NCI-H1092 treated with DMSO at 0.1 percent for 48 hours (cell line): ENCODE measurements at regions not wholly inside any gene's neighbourhood (a gene's known extent, or its start where the extent isn't known, plus 50 kb on each side); places are given as distances from the start of the nearest gene placed in this dataset.

Source experiments
- DNase-seq: peaks from one replicate; lab custom pipeline; 2025; lab: John Stamatoyannopoulos, UW

DNA sequence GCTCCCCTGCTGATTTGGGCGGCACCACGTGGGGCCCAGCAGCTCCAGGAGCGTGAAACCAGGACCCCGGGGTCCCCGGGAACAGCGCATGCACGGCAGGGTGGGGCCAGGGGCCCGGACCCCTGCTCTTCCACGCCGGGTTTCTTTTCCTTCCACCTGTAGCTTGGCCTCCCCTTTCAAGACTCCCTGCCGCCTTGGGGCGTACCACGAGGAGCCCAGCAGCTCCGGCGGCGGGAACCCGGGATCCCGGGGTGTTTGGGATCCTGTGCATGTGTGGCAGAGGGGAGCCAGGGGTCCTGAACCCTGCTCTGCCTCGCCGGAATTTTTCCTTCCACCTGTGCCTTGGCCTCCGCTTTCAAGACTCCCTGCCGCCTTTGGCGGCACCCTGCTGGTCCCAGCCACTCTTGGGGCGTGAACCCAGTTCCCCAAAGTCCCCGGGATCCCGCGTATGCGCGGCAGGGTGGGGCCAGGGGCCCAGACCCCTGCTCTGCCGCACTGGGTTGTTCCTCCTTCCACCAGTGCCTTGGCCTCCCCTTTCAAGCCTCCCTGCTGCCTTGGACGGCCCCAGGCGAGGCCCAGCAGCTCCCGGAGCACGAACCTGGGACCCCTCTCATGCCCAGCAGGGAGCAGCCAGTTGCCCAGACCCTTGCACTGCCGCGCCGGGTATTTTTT lies 322.7 kb downstream of the ALG10 start:
- DNase-seq: no peak

- no peak for DNase-seq
Measured at GRCh38 chr12:34345801-34346200, 323.5 kb downstream of the ALG10 start.

GRCh38 chr12:34346372-34347034 lies 324.2 kb downstream of the ALG10 start:
- DNase-seq: no peak

GRCh38 chr12:34347367-34347766 lies 325.1 kb downstream of the ALG10 start:
- no peak for DNase-seq

- no peak for DNase-seq
Measured at GRCh38 chr12:34348064-34348463, 325.8 kb downstream of the ALG10 start.

GRCh38 chr12:34348836-34349672 lies 326.8 kb downstream of the ALG10 start:
- no peak for DNase-seq

DNA sequence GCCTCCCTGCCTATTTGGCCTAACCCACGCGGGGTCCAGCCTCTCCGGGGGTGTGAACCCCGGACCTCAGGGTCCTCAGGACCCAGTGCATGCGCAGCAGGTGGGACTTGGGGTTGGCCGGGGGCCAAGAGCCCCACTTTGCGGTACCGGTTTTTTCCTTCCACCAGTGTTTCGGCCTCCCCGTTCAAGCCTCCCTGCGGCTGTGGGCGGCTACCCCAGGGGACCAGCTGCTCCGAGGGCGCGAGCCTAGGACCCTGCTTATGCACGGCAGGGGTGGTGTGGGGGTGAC lies 327.3 kb downstream of the ALG10 start:
- no peak for DNase-seq

- no peak for DNase-seq
Measured at GRCh38 chr12:34350092-34351041, 328.1 kb downstream of the ALG10 start.

GRCh38 chr12:34352098-34352497 lies 329.8 kb downstream of the ALG10 start:
- DNase-seq: no peak

- DNase-seq: no peak
Measured at GRCh38 chr12:34354239-34355200, 332.2 kb downstream of the ALG10 start.

GRCh38 chr12:34356233-34356987 lies 334.1 kb downstream of the ALG10 start:
- no peak for DNase-seq

DNA sequence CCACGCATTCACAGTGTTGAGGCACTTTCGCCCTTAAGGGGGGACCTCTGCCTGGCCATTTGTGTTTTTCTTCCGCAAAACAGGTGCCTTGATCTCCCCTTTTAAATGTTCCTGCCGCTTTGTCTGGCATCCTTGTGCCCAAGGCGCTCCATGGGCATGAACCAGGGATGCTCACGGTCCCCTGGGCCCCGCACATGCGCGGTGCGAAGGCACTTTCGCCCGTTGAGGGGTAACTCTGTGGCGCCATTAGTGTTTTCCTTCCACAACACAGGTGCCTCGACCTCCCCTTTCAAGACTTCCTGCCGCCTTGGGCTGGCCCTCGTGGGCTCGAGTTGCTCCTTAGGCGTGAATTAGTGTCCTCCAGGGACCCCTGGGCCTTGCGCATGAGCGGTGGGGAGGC lies 335.5 kb downstream of the ALG10 start:
- no peak for DNase-seq

DNA sequence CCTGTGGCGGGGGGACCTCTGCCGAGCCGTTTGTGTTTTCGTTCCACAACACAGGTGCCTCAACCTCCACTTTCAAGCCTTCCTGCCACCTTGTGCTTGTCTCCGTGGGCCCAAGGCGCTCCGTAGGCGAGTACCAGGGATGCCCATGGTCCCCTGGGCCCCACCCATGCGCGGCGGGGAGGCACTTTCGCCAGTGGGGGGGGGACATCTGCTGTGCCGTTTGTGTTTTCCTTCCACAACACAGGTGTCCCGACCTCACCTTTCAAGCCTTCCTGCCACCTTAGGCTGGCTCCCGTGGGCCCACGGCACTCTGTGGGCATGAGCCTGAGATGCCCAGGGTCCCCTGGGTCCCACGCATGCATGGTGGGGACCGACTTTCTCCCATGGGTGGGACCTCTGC lies 335.9 kb downstream of the ALG10 start:
- DNase-seq: no peak

DNA sequence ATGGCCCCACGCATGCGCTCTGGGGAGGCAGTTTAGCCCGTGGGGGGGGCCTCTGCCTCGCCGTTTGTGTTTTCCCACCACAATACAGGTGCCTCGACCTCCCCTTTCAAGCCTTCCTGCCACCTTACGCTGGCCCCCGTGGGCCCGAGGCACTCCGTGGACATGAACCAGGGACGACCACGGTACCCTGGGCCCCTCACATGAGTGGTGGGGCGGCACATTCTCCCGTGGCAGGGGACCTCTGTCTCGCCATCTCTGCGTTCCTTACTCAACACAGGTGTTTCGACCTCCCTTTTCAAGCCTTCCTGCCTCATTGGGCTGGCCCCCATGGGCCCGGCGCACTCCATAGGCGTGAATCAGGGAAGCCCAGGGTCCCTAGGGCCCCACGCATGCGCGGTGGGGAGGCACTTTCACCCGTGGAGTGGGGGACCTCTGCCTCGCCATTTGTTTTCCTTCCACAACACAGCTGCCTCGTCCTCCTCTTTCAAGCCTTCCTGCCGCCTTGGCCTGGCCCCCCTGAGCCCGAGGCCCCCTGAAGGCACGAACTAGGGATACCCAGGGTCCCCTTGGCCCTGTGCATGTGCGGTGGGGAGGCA lies 339.5 kb downstream of the ALG10 start:
- DNase-seq: no peak

DNA sequence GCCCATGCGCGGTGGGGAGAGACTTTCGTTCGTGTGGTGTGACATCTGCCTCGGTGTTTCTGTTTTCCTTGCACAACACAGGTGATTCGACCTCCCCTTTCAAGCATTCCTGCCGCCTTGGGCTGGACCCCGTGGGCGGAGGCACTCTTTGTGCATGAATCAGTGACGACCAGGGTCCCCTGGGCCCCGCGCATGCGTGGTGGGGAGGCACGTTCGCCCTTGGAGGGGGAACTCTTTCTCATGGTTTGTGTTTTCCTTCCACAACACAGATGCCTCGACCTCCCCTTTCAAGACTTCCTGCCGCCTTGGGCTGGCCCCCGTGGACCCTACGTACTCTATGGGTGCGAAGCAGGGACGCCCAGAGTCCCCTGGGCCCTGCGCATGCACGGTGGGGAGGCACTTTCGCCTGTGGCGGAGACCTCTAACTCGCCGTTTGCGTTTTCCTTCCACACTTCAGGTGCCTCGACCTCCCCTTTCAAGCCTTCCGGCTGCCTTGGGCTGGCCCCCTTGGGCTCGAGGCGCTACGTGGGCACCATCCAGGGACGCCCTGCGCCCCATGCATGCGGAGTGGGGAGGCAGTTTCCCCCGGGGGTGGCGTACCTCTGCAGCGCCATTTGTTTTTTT lies 340.9 kb downstream of the ALG10 start:
- no peak for DNase-seq

- DNase-seq: no peak
Measured at GRCh38 chr12:34368079-34368478, 345.8 kb downstream of the ALG10 start.

- DNase-seq: no peak
Measured at GRCh38 chr12:34371050-34371449, 348.8 kb downstream of the ALG10 start.

DNA sequence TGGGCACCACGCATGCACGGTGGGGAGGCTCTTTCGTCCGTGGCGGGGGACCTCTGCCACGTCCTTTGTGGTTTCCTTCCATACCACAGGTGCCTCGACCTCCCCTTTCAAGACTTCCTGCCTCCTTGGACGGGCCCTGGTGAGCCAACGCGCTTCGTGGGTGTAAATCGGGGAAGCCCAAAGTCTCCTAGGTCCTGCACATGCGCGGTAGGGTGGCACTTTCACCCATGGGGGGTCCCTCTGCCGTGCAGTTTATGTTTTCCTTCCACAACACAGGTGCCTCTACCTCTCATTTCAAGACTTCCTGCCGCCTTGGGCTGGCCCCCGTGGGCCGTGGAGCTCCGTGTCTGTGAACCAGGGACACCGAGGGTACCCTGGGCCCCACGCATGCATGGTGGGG lies 349.7 kb downstream of the ALG10 start:
- DNase-seq: no peak

GRCh38 chr12:34373926-34374325 lies 351.6 kb downstream of the ALG10 start:
- no peak for DNase-seq
